Activated naive CD8-positive, alpha-beta T cell treated with anti-CD3 and anti-CD28 coated beads, Interleukin-2, amount 10 ng/mL, durations not matched to agents 7 days and 5 days (primary cell): ENCODE measurements at regions not wholly inside any gene's neighbourhood (a gene's known extent, or its start where the extent isn't known, plus 50 kb on each side); places are given as distances from the start of the nearest gene placed in this dataset.

Source experiments
- ATAC-seq: fragments of 150-1000 bp; cut with Tn5 transposase; one replicate; pipeline ENCODE4 v1.10.0; 2021; ENCODE audit warnings: low read depth, moderate library complexity
- POLR2A ChIA-PET: fragments of 350-600 bp; sonication (Branson Sonifier 250); formaldehyde crosslinking; loops from one replicate; lab custom pipeline; 2021; ENCODE audit warnings: antibody characterized with exemption; lab: Charles Lee
- DNase-seq: peaks from one replicate; pipeline ENCODE4 v3.0.0; 2021
- H3K27ac Mint-ChIP-seq: one replicate; pipeline ENCODE4 v1.8.0; 2022; ENCODE audit warnings: mild to moderate bottlenecking, mixed read lengths
- H3K27me3 Mint-ChIP-seq: one replicate; pipeline ENCODE4 v1.8.0; 2022; ENCODE audit warnings: mild to moderate bottlenecking, moderate library complexity, mixed read lengths
- H3K36me3 Mint-ChIP-seq: one replicate; pipeline ENCODE4 v1.8.0; 2021; ENCODE audit warnings: mild to moderate bottlenecking, mixed read lengths
- H3K4me1 Mint-ChIP-seq: one replicate; pipeline ENCODE4 v1.8.0; 2021; ENCODE audit warnings: mixed read lengths
- H3K4me3 Mint-ChIP-seq: one replicate; pipeline ENCODE4 v1.8.0; 2022; ENCODE audit warnings: mild to moderate bottlenecking, moderate library complexity, mixed read lengths
- H3K9me3 Mint-ChIP-seq: one replicate; pipeline ENCODE4 v1.8.0; 2021; ENCODE audit warnings: mixed read lengths

GRCh38 chr16:5556158-5556810 lies 458.7 kb upstream of the EEF2KMT start:
- peaks cover 17% of the 10 kb centered on the region for H3K9me3 Mint-ChIP-seq
- H3K4me3 Mint-ChIP-seq = no peak overlapping the region
- DNase-seq (no peak), ATAC-seq (no peak)
- peaks cover 2% of the 10 kb centered on the region for H3K36me3 Mint-ChIP-seq
- H3K4me1 Mint-ChIP-seq = no peaks in the 10 kb centered on the region
- no peaks in the 10 kb centered on the region for H3K27me3 Mint-ChIP-seq
- POLR2A ChIA-PET = no interaction called here
- no peak overlapping the region for H3K27ac Mint-ChIP-seq

- ATAC-seq (no peak), DNase-seq (no peak)
- Mint-ChIP-seq H3K36me3 (no peaks in the 10 kb centered on the region), H3K9me3 (peaks cover 5% of the 10 kb centered on the region), H3K27ac (no peak overlapping the region), H3K4me3 (no peak overlapping the region), H3K27me3 (no peaks in the 10 kb centered on the region), H3K4me1 (no peaks in the 10 kb centered on the region)
- POLR2A ChIA-PET = no interaction called here
These were observed 454.3 kb upstream of the EEF2KMT start for GRCh38 chr16:5551909-5552308.

- Mint-ChIP-seq H3K4me1 (no peaks in the 10 kb centered on the region), H3K36me3 (no peaks in the 10 kb centered on the region), H3K27ac (no peak overlapping the region), H3K9me3 (peaks cover 5% of the 10 kb centered on the region), H3K4me3 (no peak overlapping the region), H3K27me3 (no peaks in the 10 kb centered on the region)
- POLR2A ChIA-PET = no interaction called here
- no peak for ATAC-seq
- no peak for DNase-seq
These were observed 452.2 kb upstream of the EEF2KMT start for GRCh38 chr16:5549802-5550201.

GRCh38 chr16:5541356-5541755 lies 443.8 kb upstream of the EEF2KMT start:
- DNase-seq = no peak
- Mint-ChIP-seq H3K36me3 (no peaks in the 10 kb centered on the region), H3K4me1 (no peaks in the 10 kb centered on the region), H3K27ac (no peak overlapping the region), H3K4me3 (no peak overlapping the region), H3K27me3 (peaks cover 4% of the 10 kb centered on the region), H3K9me3 (no peaks in the 10 kb centered on the region)
- ATAC-seq = no peak
- POLR2A ChIA-PET = no interaction called here

- Mint-ChIP-seq H3K4me3 (no peak overlapping the region), H3K9me3 (no peaks in the 10 kb centered on the region), H3K27me3 (peaks cover 4% of the 10 kb centered on the region), H3K36me3 (no peaks in the 10 kb centered on the region), H3K27ac (no peak overlapping the region), H3K4me1 (no peaks in the 10 kb centered on the region)
- POLR2A ChIA-PET = no interaction called here
- DNase-seq (no peak), ATAC-seq (no peak)
These were observed 439.8 kb upstream of the EEF2KMT start for GRCh38 chr16:5537347-5537746.

- DNase-seq = no peak
- Mint-ChIP-seq H3K27ac (no peak overlapping the region), H3K27me3 (peaks cover 4% of the 10 kb centered on the region), H3K36me3 (no peaks in the 10 kb centered on the region), H3K9me3 (peaks cover 3% of the 10 kb centered on the region), H3K4me1 (no peaks in the 10 kb centered on the region), H3K4me3 (no peak overlapping the region)
- POLR2A ChIA-PET = no interaction called here
- ATAC-seq = no peak
These were observed 435.8 kb upstream of the EEF2KMT start for GRCh38 chr16:5533321-5533888.

- peaks cover 3% of the 10 kb centered on the region for H3K9me3 Mint-ChIP-seq
- POLR2A ChIA-PET = no interaction called here
- ATAC-seq = no peak
- H3K36me3 Mint-ChIP-seq = no peaks in the 10 kb centered on the region
- no peaks in the 10 kb centered on the region for H3K4me1 Mint-ChIP-seq
- DNase-seq = no peak
- no peak overlapping the region for H3K4me3 Mint-ChIP-seq
- peaks cover 6% of the 10 kb centered on the region for H3K27me3 Mint-ChIP-seq
- no peak overlapping the region for H3K27ac Mint-ChIP-seq
These were observed 430.2 kb upstream of the EEF2KMT start for GRCh38 chr16:5527817-5528216.

- DNase-seq (no peak), ATAC-seq (no peak)
- peaks cover 5% of the 10 kb centered on the region for H3K9me3 Mint-ChIP-seq
- H3K4me1 Mint-ChIP-seq = no peaks in the 10 kb centered on the region
- POLR2A ChIA-PET = no interaction called here
- H3K36me3 Mint-ChIP-seq = no peaks in the 10 kb centered on the region
- H3K27me3 Mint-ChIP-seq = peaks cover 6% of the 10 kb centered on the region
- H3K27ac Mint-ChIP-seq = no peak overlapping the region
- no peak overlapping the region for H3K4me3 Mint-ChIP-seq
These were observed 429.2 kb upstream of the EEF2KMT start for GRCh38 chr16:5526826-5527225.

GRCh38 chr16:5523829-5524228 lies 426.2 kb upstream of the EEF2KMT start:
- H3K36me3 Mint-ChIP-seq = no peaks in the 10 kb centered on the region
- no peaks in the 10 kb centered on the region for H3K4me1 Mint-ChIP-seq
- H3K27ac Mint-ChIP-seq = no peak overlapping the region
- H3K9me3 Mint-ChIP-seq = peaks cover 2% of the 10 kb centered on the region
- POLR2A ChIA-PET = no interaction called here
- DNase-seq (no peak), ATAC-seq (no peak)
- peaks cover 6% of the 10 kb centered on the region for H3K27me3 Mint-ChIP-seq
- H3K4me3 Mint-ChIP-seq = no peak overlapping the region

GRCh38 chr16:5516115-5516514 lies 418.5 kb upstream of the EEF2KMT start:
- H3K36me3 Mint-ChIP-seq = no peaks in the 10 kb centered on the region
- no peak overlapping the region for H3K27ac Mint-ChIP-seq
- no peaks in the 10 kb centered on the region for H3K27me3 Mint-ChIP-seq
- POLR2A ChIA-PET = no interaction called here
- H3K4me3 Mint-ChIP-seq = no peak overlapping the region
- no peaks in the 10 kb centered on the region for H3K4me1 Mint-ChIP-seq
- no peak for ATAC-seq
- H3K9me3 Mint-ChIP-seq = peaks cover 5% of the 10 kb centered on the region
- DNase-seq = no peak

GRCh38 chr16:5512014-5512413 lies 414.4 kb upstream of the EEF2KMT start:
- H3K4me3 Mint-ChIP-seq = no peak overlapping the region
- ATAC-seq (no peak), DNase-seq (no peak)
- no peaks in the 10 kb centered on the region for H3K4me1 Mint-ChIP-seq
- H3K27me3 Mint-ChIP-seq = no peaks in the 10 kb centered on the region
- peaks cover 5% of the 10 kb centered on the region for H3K9me3 Mint-ChIP-seq
- H3K27ac Mint-ChIP-seq = no peak overlapping the region
- no peaks in the 10 kb centered on the region for H3K36me3 Mint-ChIP-seq
- POLR2A ChIA-PET = no interaction called here

- peaks cover 2% of the 10 kb centered on the region for H3K9me3 Mint-ChIP-seq
- no peak for DNase-seq
- ATAC-seq = no peak
- no peak overlapping the region for H3K4me3 Mint-ChIP-seq
- H3K27me3 Mint-ChIP-seq = no peaks in the 10 kb centered on the region
- H3K4me1 Mint-ChIP-seq = no peaks in the 10 kb centered on the region
- no peak overlapping the region for H3K27ac Mint-ChIP-seq
- POLR2A ChIA-PET = no interaction called here
- H3K36me3 Mint-ChIP-seq = no peaks in the 10 kb centered on the region
These were observed 413.3 kb upstream of the EEF2KMT start for GRCh38 chr16:5510819-5511370.

- Mint-ChIP-seq H3K27ac (no peak overlapping the region), H3K4me3 (no peak overlapping the region), H3K36me3 (no peaks in the 10 kb centered on the region), H3K27me3 (no peaks in the 10 kb centered on the region), H3K9me3 (peaks cover 2% of the 10 kb centered on the region), H3K4me1 (no peaks in the 10 kb centered on the region)
- ATAC-seq (no peak), DNase-seq (no peak)
- POLR2A ChIA-PET = no interaction called here
These were observed 412.2 kb upstream of the EEF2KMT start for GRCh38 chr16:5509794-5510193.

GRCh38 chr16:5509336-5509735 lies 411.7 kb upstream of the EEF2KMT start:
- no peaks in the 10 kb centered on the region for H3K36me3 Mint-ChIP-seq
- H3K27me3 Mint-ChIP-seq = no peaks in the 10 kb centered on the region
- no peaks in the 10 kb centered on the region for H3K4me1 Mint-ChIP-seq
- POLR2A ChIA-PET = no interaction called here
- H3K9me3 Mint-ChIP-seq = no peaks in the 10 kb centered on the region
- no peak for DNase-seq
- no peak overlapping the region for H3K4me3 Mint-ChIP-seq
- ATAC-seq = no peak
- H3K27ac Mint-ChIP-seq = no peak overlapping the region
